HG02938 (cell line): ENCODE measurements at regions not wholly inside any gene's neighbourhood (a gene's known extent, or its start where the extent isn't known, plus 50 kb on each side); places are given as distances from the start of the nearest gene placed in this dataset.

ENCODE experiments used
- ATAC-seq: cut with Tn5 transposase; IDR thresholded peaks from one replicate; pipeline ENCODE4 v1.9.1; 2021; ENCODE audit warnings: mild to moderate bottlenecking, moderate library complexity; ENCODE audit not compliant: unreplicated experiment

DNA sequence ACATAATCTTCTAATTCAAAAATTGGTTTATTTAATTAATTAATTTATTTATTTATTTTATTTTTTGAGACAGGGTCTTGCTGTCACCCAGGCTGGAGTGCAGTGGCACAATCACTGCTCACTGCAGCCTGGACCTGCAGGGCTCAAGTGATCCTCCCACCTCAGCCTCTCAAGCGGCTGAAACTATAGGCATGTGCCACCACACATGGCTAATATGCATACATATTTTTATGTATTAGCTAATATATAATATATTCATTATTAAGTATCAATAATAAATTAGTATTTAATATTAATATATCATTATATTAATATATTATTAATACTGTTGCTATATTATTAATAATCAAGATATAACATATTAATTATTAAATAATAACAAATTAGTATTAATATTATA is 406.7 kb downstream of the GPATCH2 start:
- no peak for ATAC-seq

DNA sequence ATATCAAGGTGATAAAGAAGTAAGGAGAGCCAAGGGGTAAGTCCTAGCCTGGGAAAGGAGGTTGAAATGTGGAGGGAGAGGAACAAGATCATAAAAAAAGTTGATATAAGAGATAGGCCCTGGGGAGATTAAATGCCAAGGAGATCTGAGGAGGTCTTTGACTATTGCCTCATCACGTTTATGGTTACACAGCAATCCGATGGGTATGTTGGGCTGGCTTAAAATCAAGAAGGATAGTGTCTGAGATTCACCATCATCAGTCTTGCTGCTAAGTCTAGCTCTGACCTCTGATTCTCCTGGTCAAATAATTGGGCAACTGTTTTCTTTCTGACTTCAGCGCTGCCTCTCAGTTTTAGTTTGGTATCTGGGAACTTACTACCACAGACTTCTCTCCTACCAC is 416.3 kb downstream of the GPATCH2 start:
- no peak for ATAC-seq

DNA sequence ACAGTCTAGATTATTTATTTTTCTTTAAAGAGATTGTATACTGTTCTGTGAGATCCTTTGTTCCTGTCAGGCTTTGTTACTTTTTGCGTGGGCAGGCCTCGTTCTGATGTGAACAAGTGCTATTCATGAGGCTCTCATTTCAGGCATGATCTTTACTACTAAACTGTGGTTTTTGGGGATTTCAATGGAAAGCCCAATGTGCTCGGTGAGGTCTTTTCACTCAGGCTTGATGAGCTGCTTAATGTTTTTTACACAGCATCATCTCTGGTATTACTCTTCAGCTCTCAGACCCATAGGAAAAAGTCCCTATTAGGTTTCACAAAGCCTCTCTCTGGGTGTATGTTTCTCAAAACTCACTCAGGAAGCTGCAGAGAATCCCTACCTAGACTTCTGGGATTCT is 419.4 kb downstream of the GPATCH2 start:
- peak; percentile 69 for ATAC-seq

DNA sequence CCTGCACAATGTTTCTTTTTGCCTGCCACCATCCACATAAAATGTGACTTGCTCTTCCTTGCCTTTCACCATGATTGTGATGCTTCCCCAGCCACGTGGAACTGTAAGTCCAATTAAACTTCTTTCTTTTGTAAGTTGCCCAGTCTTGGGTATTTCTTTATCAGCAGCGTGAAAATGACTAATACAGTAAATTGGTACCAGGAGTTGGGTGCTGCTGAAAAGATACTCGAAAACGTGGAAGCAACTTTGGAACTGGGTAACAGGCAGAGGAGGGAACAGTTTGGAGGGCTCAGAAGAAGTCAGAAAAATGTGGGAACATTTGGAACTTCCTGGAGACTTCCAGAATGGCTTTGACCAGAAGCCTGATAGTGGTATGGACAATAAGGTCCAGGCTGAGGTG is 425.3 kb downstream of the GPATCH2 start:
- ATAC-seq: no peak

DNA sequence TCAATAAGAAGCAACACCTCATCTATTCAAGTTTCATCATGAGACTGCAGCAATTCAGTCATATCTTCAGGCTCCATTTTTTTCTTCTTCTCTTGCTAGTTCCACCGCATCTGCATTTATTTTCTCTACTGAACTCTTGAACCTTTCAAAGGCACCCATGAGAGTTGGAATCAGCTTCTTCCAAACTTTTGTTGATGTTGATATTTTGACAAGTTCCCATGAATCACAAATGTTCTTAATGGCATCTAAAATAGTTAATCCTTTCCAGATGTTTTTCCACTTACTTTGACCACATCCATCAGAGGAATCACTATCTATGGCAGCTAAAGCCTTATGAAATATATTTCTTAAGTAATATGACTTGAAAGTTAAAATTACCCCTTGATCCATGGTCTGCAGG is 434.3 kb downstream of the GPATCH2 start:
- ATAC-seq: no peak

DNA sequence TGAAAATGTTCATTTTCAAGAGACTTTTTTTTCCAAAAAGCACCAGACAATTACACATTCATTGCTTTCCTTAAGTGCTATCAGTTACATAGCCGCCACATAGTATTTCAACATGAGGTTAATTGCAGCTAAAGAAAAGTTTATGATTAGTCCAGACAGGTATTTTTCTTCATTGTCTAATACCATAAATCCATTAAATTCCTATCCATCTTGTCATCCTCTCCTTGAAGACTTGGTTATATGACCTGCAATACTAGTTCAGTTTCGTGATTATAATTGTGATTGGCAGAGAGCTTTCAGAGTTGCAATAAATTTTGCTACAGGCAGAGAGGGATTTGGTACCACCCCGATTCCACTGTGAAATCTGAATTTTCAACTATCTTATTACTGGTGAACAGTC is 437.7 kb downstream of the GPATCH2 start:
- no peak for ATAC-seq

DNA sequence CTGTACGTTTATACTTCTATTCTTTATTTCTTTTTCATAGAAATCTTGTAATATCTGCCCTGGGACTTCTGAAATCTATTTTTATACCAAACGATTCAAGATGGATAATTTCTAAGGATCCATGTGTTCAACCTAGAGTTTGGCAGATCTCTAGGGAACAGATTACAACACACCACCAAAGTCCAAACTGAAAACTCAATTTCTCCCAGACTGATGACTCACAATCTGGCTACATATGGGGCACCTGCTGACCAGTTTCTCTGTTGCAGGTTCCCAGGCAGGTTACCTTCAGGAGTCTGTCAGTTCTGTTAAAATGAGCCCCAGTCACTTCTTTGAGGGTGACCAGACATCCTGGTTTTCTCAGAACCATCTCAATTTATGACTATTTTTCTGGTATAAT is 439.4 kb downstream of the GPATCH2 start:
- ATAC-seq: no peak

DNA sequence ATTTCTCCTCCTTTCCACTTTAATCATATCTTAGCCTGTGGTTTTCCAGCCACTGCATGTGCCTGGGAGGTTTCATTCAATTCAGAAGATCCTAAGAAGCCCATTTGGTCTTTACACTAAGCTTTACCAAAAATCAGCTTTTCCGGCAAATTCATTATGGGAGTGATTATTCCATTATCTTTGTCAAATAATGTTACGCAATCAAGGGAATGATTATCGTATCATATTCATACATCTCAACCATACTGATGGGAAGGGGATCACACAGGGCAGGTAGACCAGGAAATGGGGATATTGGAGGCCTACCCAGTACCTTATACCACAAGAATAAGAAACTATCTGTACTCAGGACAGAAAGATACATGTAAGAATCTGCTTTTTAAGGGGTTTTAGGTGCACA is 440.5 kb downstream of the GPATCH2 start:
- no peak for ATAC-seq

DNA sequence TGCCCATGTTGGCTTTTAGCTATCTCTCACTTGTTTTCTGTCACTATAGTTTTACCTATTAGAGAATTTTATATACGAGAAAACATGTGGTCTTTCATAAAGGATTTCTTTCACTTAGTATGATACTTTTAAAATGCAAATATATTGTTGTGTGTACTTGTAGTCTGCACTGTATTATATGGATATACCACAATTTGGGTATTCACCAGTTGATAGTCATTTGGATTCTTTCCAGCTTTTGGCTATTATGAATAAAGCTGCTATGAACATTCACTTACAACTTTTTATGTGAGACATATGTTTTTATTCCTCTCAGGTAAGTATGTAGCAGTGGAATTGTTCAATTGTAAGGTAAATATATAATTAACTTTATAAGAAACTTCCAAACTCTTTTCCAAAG is 441.5 kb downstream of the GPATCH2 start:
- ATAC-seq: no peak

DNA sequence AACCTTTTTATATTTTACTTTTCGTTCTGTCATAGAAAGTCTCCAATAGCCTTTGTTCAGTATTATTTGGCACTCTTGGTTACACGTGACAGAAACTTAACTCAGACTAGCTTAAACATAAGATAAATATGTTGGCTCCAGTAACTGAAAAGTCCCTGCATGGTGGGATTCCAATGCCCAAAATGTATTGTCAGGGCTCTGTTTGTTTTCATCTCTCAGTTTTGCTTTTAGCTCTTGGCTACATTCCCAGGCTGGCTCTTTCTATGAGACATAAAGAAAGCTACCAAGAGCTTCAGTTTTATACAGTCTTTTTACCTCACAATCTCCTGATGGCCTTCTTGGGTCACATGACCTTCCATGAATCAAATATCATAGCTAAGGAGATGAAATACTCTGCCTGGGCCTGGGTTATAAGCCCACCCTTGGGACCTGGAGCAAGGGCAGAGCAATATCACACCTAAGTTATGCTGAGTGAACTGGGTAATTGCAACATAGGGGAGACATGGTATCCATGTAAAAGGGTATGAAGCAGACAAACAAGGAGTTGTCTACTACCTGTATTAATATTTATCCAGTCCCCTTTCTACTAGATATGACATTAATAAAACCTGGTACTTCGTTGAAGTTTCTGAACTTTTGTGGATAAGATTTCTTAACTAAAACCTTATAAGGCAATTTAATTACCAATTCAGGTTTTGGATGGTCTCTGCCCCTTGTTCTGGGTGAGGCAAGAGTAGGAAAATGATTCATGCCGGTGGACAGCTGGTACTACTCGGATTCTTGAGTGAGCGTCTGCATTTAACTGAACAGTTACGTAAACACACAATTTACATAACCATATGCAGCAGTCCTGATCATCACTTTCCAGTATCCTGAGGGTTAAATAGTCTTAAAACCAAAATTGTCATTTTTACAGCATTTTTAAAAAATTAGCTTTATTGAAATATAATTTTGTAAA is 442.3 kb downstream of the GPATCH2 start:
- no peak for ATAC-seq

DNA sequence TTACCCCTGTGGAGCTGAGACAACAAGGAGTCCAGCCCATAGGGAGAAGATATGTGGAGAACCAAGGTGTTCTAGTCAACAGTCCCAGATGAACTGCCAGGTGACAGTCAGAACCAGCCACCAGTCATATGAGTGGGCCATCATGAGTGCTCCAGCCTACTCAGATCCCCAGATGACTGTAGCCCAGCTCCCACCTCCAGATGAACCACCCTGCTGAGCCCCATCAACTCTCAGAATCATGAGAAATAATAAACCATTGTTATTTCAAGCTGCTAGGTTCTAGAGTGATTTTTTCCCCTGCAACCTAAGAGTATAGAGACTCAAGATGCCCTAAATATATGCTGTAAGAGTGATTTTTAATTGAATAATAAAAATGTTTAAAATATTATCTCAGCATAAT is 444.2 kb downstream of the GPATCH2 start:
- no peak for ATAC-seq

DNA sequence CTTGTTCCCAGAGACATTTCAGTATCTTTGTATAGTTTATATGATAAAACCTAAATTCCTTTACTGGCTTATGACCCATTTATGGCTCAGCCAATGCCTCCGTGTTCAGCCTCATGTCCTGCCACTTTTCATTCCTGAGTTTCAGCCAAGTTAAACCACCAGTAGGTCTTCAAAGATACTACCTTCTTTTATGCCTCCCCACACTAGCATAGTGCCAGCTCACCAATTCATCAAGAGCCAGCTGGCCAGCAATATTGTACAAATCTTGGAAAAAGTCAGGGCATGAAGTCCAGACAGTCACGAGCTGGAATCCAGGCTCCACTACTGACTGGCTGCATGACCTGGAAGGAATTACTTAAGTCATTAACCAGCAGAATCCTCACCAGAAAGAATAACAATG is 446.0 kb downstream of the GPATCH2 start:
- ATAC-seq: no peak

DNA sequence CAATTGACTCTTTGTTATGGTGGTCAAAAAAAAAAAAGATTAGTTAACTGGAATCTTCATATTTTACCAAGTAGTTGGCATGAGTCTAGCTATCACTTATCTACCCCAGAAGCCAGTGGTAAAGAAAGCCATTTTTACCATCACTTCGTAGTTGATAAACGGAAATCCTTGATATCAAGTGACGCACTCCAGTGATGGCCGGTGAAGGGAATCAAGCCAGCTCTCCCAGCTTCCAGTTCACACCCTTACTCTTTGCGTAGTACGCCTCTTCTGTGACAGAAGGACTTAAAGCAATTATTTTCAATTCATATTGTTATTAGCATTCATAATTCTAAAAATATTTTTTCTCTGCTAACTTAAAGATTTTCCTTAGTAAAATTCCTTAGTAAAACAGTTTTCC is 447.9 kb downstream of the GPATCH2 start:
- ATAC-seq: no peak

DNA sequence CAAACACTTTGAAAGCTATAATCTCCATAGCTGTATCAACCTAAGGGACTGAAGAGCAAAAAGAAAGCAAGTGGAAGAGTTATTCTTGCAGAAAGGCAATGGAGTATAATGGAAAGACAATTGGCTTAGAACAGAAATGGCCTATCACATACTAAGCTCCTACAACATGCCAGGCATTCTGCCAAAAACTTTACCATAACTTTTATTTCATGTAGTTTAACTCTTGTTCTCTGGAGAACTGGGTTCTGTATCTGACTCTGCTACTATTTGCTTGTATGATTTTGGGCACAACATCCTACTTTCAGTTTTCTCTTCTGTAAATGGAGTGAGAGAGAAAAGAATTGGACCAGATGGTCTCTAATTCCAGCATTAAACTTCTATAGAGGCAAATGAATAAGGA is 449.1 kb downstream of the GPATCH2 start:
- no peak for ATAC-seq

DNA sequence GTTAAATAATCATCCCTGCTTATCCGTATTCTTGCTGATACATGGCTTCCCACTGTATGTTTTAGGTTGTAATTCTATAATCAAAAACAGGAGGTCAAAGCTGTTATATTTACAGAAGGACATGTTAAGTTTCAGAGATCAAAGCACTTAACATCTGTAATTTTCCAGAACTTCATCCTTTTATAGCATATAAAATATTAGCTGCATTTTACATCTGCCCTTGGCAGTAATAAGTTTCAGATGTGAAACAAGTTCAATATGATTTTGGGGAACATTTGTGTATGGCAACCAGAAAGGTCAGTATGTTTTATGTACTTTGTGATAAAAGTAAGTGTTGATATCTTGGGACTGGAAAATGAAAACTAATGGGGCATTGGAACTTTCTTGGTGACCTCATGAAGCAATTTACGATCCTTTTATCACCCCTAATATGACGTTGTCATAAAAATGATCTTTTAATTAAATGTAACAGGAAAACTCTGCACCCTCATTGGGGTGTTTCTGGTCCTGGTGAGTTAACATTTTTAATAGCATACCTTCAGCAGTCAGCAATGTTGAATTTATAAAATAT is 449.6 kb downstream of the GPATCH2 start:
- no peak for ATAC-seq

DNA sequence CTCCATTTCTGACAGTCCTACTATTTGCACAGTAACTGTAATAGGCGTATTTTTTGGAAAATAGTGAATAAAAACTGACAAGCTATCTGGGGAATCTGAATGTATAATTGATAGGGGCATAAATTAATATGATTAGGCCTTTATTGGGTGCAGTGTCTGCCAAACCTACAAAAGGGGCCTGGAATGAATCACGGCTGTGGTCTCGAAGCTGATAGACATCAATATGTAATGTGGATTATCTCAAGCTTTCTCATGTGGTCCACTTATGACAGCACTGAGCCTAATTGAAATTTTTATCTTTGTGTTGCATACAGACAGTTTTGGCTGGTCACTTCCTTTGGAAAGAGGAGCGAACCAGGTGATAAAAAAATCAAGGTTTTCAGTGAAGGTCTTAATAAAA is 450.4 kb downstream of the GPATCH2 start:
- no peak for ATAC-seq

DNA sequence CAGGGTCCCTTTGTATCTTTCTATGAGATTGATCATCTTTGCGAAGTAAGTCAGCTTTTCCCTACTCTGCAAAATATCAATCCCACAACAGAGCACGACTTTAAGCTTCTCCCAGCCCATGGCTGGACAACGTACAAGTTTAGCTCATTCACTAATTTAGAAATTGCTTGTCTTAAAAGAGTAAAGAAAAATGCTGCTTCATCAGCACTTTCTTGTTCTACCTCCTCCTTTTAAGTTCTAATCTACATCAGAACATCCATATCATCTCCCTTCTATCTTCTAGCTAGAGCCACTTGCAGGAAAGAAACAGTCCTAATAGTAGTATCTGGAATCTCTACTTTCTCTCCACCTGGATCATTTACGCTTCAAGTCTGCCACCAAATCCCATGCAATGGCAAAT is 441.2 kb upstream of the ESRRG start:
- ATAC-seq: no peak

DNA sequence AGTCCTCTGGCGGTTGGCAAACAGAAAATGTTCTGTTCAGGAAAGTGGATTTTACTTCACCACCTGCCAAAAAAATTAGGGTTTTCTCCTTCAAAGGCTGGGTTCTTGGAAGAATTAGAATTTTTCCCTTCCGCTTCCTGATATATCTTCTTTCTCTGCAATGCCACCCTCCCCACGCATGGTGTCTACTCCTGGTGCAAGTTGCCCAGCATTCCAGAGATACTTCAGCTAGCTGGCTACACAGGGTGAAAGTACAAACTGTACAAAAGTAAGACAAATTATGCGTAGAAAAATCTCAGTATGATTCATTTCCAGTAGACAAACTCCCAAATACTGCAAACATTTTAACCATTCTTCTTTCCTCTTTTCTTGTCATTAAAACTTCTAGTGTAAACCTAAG is 430.1 kb upstream of the ESRRG start:
- no peak for ATAC-seq

DNA sequence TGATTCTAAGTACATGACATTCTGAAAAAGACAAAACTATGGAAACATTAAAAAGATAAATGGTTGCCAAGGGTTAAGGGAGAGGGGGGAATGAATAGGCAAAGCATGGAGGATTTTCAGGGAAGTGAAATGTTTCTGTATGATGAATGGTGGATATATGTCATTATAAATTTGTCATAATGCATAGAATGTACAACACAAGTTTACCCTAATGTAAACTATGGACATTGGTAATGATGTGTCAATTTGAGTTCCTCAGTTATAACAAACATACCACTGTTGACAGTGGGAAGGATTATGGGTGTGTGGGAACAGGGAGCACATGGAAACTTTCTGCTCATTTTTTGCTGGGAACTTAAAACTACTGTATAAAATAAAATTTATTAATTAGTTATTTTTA is 427.1 kb upstream of the ESRRG start:
- no peak for ATAC-seq

DNA sequence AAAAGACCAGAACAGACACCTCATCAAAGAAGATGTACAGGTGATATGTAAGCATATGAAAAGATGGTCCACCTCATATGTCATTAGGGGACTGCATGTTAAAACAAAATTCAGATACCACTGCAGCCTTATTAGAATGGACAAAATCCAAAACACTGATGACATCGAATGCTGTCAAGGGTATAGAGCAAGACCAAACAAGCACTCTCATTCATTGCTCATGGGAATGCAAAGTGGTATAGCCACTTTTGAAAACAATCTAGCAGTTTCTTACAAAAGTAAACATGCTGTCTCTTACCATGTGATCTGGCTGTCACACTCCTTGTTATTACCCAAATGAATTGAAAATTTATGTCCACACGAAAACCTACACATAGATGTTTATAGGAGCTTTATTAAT is 426.6 kb upstream of the ESRRG start:
- no peak for ATAC-seq

DNA sequence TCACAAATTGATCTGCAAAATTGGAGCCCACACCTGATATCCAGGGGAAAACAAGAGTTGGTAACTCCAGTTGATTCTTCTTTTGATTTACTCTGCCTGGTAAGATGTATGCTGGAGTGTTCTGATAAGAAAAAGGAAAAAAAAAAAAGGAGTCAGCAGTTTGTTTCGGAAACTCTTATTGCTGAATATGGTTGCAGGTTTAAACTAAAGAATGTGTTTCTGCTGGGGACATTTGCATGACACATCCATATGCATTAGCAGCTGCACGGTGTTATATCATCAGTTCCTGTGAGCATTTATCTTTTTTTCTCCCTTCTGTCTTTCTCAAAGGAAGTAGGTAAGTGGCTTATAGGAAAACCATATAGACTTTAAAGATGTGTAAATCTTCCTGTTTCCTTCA is 418.5 kb upstream of the ESRRG start:
- ATAC-seq: no peak

DNA sequence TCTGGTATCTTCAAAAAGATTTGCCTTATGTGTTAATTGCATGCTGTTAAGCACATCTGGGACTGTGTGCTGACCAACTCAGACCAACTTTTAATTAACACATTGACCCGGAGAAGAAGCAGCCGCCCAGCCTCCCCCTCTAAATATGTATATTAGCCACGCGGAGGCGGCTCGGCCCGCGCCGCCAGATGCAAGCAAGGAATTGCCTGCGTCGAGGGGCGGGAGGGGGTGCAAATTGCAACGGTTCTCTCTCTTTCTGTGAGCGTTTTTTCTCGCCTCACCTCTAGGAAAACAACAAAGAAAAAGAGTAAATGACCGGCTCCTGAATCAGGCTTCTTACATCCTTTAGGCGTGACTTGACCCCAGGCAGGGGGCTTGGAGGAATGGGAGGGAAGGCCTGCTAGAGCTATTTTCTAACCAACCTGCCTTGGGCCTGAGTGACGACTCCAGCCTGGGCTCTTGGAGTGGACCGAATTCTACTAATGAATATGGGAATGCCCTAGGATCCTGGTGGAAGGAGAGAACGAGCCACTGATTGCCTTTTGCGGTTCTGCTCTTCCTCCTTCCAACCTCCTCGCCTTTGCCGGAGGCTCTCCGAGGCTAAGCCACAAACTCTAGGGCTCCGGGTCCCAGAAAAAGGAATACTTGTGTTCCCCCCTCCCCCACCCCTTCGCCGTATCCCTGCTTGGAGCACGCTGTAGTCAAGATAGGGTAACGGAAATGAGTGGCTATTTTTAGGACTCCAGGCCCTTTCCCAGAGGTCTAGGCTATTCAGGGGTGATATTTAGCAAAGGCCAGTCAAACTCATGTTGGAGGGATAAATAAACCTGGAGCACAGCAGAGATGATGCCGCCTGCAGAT is 417.0 kb upstream of the ESRRG start:
- ATAC-seq: no peak
